H9 (cell line): ENCODE measurements at regions not wholly inside any gene's neighbourhood (a gene's known extent, or its start where the extent isn't known, plus 50 kb on each side); places are given as distances from the start of the nearest gene placed in this dataset.

Experiments used
- DNase-seq: peaks from one replicate; pipeline ENCODE4 v3.0.0-alpha.2; 2017
- H2AFZ ChIP-seq: one replicate; pipeline ENCODE4 v1.6.1; 2013; ENCODE audit warnings: mild to moderate bottlenecking, low read length, control low read depth, moderate library complexity
- H2AK5ac ChIP-seq: 2 replicates; pipeline ENCODE4 v1.6.1; 2013; ENCODE audit warnings: low read length, control low read depth, mixed read lengths; ENCODE audit not compliant: insufficient read length
- H2BK120ac ChIP-seq: one replicate; pipeline ENCODE4 v1.6.1; 2013; ENCODE audit warnings: low read depth, mild to moderate bottlenecking, low read length, control low read depth, inconsistent platforms; ENCODE audit not compliant: poor library complexity, severe bottlenecking
- H2BK12ac ChIP-seq: 2 replicates; pipeline ENCODE4 v1.6.1; 2013; ENCODE audit warnings: low read length, control low read depth, mixed read lengths, low read depth; ENCODE audit not compliant: insufficient read length
- H2BK15ac ChIP-seq: 2 replicates; pipeline ENCODE4 v1.6.1; 2013; ENCODE audit warnings: low read depth, low read length, control low read depth
- H2BK20ac ChIP-seq: one replicate; pipeline ENCODE4 v1.6.1; 2013; ENCODE audit warnings: low read depth, mild to moderate bottlenecking, low read length, control low read depth, inconsistent platforms; ENCODE audit not compliant: poor library complexity, severe bottlenecking
- H2BK5ac ChIP-seq: 2 replicates; pipeline ENCODE4 v1.6.1; 2013; ENCODE audit warnings: low read length, control low read depth, mixed read lengths; ENCODE audit not compliant: insufficient read length
- H3K14ac ChIP-seq: 2 replicates; pipeline ENCODE4 v1.6.1; 2013; ENCODE audit warnings: low read length, control low read depth; ENCODE audit not compliant: insufficient read depth
- H3K18ac ChIP-seq: 2 replicates; pipeline ENCODE4 v1.6.1; 2013; ENCODE audit warnings: low read depth, mild to moderate bottlenecking, mixed read lengths, low read length, control low read depth; ENCODE audit not compliant: insufficient read length
- H3K23ac ChIP-seq: 2 replicates; pipeline ENCODE4 v1.6.1; 2013; ENCODE audit warnings: low read length, control low read depth, mixed read lengths, low read depth; ENCODE audit not compliant: insufficient read length
- H3K23me2 ChIP-seq: 2 replicates; pipeline ENCODE4 v1.6.1; 2013; ENCODE audit warnings: low read depth, mild to moderate bottlenecking, mixed read lengths, low read length, control low read depth; ENCODE audit not compliant: insufficient read length, poor library complexity, severe bottlenecking
- H3K27ac ChIP-seq: 2 replicates; pipeline ENCODE4 v1.5.1; 2013; ENCODE audit warnings: low read length, control low read depth, mixed read lengths, low read depth; ENCODE audit not compliant: insufficient read length
- H3K27me3 ChIP-seq: 2 replicates; pipeline ENCODE4 v1.6.1; 2013; ENCODE audit warnings: low read length, control low read depth, inconsistent platforms; ENCODE audit not compliant: insufficient read depth
- H3K4ac ChIP-seq: 2 replicates; pipeline ENCODE4 v1.6.1; 2013; ENCODE audit warnings: low read depth, mild to moderate bottlenecking, control low read depth, inconsistent platforms, low read length, moderate library complexity
- H3K4me1 ChIP-seq: 2 replicates; pipeline ENCODE4 v1.6.1; 2013; ENCODE audit warnings: low read length, control low read depth, inconsistent platforms; ENCODE audit not compliant: insufficient read depth
- H3K4me2 ChIP-seq: 2 replicates; pipeline ENCODE4 v1.6.1; 2013; ENCODE audit warnings: low read length, control low read depth, mixed read lengths; ENCODE audit not compliant: insufficient read length, insufficient read depth
- H3K56ac ChIP-seq: 2 replicates; pipeline ENCODE4 v1.6.1; 2013; ENCODE audit warnings: low read depth, mild to moderate bottlenecking, mixed read lengths, low read length, control low read depth; ENCODE audit not compliant: insufficient read length
- H3K79me1 ChIP-seq: 2 replicates; pipeline ENCODE4 v1.6.1; 2013; ENCODE audit warnings: low read depth, mild to moderate bottlenecking, moderate library complexity, low read length, control low read depth, inconsistent platforms; ENCODE audit not compliant: insufficient read depth, poor library complexity, severe bottlenecking
- H3K79me2 ChIP-seq: 2 replicates; pipeline ENCODE4 v1.6.1; 2013; ENCODE audit warnings: low read length, control low read depth, inconsistent platforms; ENCODE audit not compliant: insufficient read depth
- H3K9ac ChIP-seq: 2 replicates; pipeline ENCODE4 v1.6.1; 2013; ENCODE audit warnings: low read length, control low read depth, mixed read lengths; ENCODE audit not compliant: insufficient read length; ENCODE audit errors: extremely low read depth
- H3K9me3 ChIP-seq: one replicate; pipeline ENCODE4 v1.6.1; 2013; ENCODE audit warnings: low read depth, low read length, inconsistent platforms; ENCODE audit not compliant: control insufficient read depth
- H3T11ph ChIP-seq: one replicate; pipeline ENCODE4 v1.6.1; 2013; ENCODE audit warnings: mild to moderate bottlenecking, low read length, control low read depth, inconsistent platforms
- H4K20me1 ChIP-seq: one replicate; pipeline ENCODE4 v1.6.1; 2013; ENCODE audit not compliant: control insufficient read depth, insufficient read length, insufficient read depth
- H4K5ac ChIP-seq: 2 replicates; pipeline ENCODE4 v1.6.1; 2013; ENCODE audit warnings: low read depth, mild to moderate bottlenecking, mixed read lengths, low read length, control low read depth; ENCODE audit not compliant: insufficient read length
- H4K8ac ChIP-seq: replicated peaks from 2 replicates; pipeline ENCODE4 v1.6.1; 2013; ENCODE audit warnings: low read length, control low read depth, mixed read lengths, low read depth; ENCODE audit not compliant: insufficient read length
- H4K91ac ChIP-seq: 2 replicates; pipeline ENCODE4 v1.6.1; 2013; ENCODE audit warnings: low read depth, mild to moderate bottlenecking, moderate library complexity, mixed read lengths, low read length, control low read depth; ENCODE audit not compliant: insufficient read length
- H3K27ac Mint-ChIP-seq, 3 experiments: 2 replicates in 2 of 3; 3 replicates in 1 of 3; pipeline ENCODE4 v1.8.0; 2020 to 2021; ENCODE audit warnings: mixed read lengths in 3 of 3, mild to moderate bottlenecking in 1 of 3, moderate library complexity in 1 of 3
- H3K27me3 Mint-ChIP-seq: 2 replicates; pipeline ENCODE4 v1.8.0; 2021; ENCODE audit warnings: low read depth, mild to moderate bottlenecking, moderate library complexity, mixed read lengths
- H3K36me3 Mint-ChIP-seq, 3 experiments: 2 replicates in 2 of 3; 3 replicates in 1 of 3; pipeline ENCODE4 v1.8.0; 2020 to 2021; ENCODE audit warnings: low read depth in 3 of 3, mixed read lengths in 3 of 3; ENCODE audit not compliant: insufficient read depth in 1 of 3
- H3K4me1 Mint-ChIP-seq, 2 experiments: 2 replicates each; pipeline ENCODE4 v1.8.0; 2020; ENCODE audit warnings: mixed read lengths in 2 of 2
- H3K4me3 Mint-ChIP-seq, 2 experiments: 2 replicates in 1 of 2; 3 replicates in 1 of 2; pipeline ENCODE4 v1.8.0; 2020 to 2021; ENCODE audit warnings: mild to moderate bottlenecking in 2 of 2, mixed read lengths in 2 of 2, moderate library complexity in 1 of 2
- H3K9me3 Mint-ChIP-seq, 2 experiments: 2 replicates in 1 of 2; 3 replicates in 1 of 2; pipeline ENCODE4 v1.8.0; 2020; ENCODE audit warnings: mild to moderate bottlenecking in 2 of 2, mixed read lengths in 2 of 2, moderate library complexity in 1 of 2
- CTCF ChIP-seq: fragments of 200-600 bp; sonication (generic); conservative IDR thresholded peaks from 3 replicates; pipeline ENCODE4 v1.8.0; 2021; ENCODE audit warnings: antibody characterized with exemption, mild to moderate bottlenecking
- WGBS: extraction: QIAGEN DNeasy Blood & Tissue Kit; methylation state at CpG from one replicate; pipeline ENCODE4 v1.1.7; 2013; ENCODE audit warnings: missing lambda C conversion rate, low lambda C conversion rate, mixed read lengths; ENCODE audit not compliant: insufficient read length; ENCODE audit errors: extremely low coverage; 5-methylcytosine and 5-hydroxymethylcytosine counted together

DNA sequence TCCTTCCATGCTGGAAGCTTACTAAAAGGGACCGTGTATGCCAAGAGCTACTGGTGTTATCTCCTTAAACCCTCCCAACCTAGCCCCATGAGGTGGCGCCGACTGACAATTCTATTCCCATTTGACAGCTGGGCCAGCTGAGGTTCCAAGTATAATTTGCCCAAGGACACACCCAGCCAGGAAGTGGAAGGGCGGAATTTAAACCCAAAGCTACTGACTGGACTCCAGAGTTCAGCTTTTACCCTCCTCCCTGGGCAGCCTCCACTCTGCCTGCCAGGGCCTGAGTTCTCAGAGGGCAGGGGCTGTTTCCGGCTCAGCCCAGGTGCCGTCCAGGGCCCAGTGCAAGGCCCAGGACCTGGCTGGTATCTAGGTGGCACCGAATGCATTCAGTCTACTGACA is 71.8 kb downstream of the C9orf50 start:
- Histone ChIP-seq H2BK120ac (no peak overlapping the region), H2BK20ac (no peak overlapping the region)
- no peak for DNase-seq

More for the DNA sequence above, 71.8 kb downstream of the C9orf50 start:
- Mint-ChIP-seq H3K4me3 (peak overlapping the region; percentile 64 to 72), H3K9me3 (peaks cover 0 to under 1% of the 10 kb centered on the region in 2 experiments; a peak in 2 of 5 replicates), H3K27me3 (peaks cover 72% of the 10 kb centered on the region), H3K27ac (no peak overlapping the region), H3K36me3 (no peaks in the 10 kb centered on the region), H3K4me1 (peaks cover 8 to 24% of the 10 kb centered on the region in 2 experiments)
- Histone ChIP-seq H3K27me3 (peaks cover 6% of the 10 kb centered on the region; the same call in 1 of the 2 replicates), H2BK5ac (no peak overlapping the region), H3T11ph (no peak overlapping the region), H3K23me2 (peaks cover 6% of the 10 kb centered on the region), H4K5ac (no peak overlapping the region), H3K9me3 (no peaks in the 10 kb centered on the region), H3K4ac (no peak overlapping the region), H2BK12ac (no peak overlapping the region), H3K4me1 (no peaks in the 10 kb centered on the region), H2AFZ (no peak overlapping the region), H3K9ac (no peak overlapping the region), H3K23ac (no peak overlapping the region), H3K14ac (no peak overlapping the region), H3K18ac (no peak overlapping the region), H3K4me2 (no peak overlapping the region), H2AK5ac (no peak overlapping the region), H3K79me1 (no peaks in the 10 kb centered on the region), H3K79me2 (no peaks in the 10 kb centered on the region), H4K8ac (no peak overlapping the region), H3K27ac (no peak overlapping the region), H3K56ac (no peak overlapping the region), H4K91ac (no peak overlapping the region), H2BK15ac (no peak overlapping the region), H4K20me1 (no peaks in the 10 kb centered on the region)
- TF ChIP-seq CTCF: no peak; the same call in 2 of the 3 replicates
- WGBS: no CpG with 5 or more reads among the region's 7 CpGs
